ENCODE measurements at regions not wholly inside any gene's neighbourhood (a gene's known extent, or its start where the extent isn't known, plus 50 kb on each side); places are given as distances from the start of the nearest gene placed in this dataset.

DNA sequence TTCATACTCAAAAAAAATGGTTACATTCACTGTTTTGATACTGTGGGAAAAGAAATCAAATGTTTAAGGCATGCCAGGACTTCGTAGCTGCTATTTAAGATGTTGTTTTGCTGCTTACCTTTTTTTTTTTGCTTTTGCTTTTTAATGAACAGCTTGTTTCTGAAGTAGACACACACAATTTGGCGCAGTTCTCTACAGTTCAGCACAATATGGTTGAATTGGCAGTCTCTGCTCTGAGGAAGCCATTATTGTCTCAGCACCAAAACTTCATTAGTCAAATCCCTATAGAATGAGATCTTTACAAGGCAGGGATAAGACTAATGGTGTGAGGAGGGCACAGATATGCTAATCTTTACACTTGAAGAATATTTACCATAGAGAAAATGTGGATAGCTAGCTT lies 197.6 kb downstream of the SLITRK5 start:
- FAIRE-seq, result no peak
- no peak for DNase-seq (ENCODE audit: extremely low spot score, insufficient read length, low read depth)

DNA sequence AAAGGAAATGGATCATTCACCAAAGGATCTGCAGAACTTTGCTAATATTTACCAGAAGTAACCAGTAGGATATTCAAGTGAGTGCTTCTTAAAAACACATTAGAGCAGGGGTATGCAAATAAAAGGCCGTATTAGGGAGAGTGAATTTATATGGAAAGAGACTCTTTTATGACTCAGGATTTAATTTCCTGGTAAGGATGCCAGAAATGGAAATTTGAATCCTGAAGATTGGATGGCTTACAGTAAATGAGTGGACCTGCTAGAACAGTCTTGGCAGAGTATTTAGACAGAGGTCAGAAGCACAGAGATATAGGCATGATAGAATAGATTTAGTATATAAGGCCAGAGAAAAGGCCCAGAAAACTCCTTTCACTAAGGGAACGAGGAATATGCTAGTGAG lies 201.6 kb downstream of the SLITRK5 start:
- DNase-seq (ENCODE audit: extremely low spot score, insufficient read length, low read depth), result no peak
- no peak for FAIRE-seq

DNA sequence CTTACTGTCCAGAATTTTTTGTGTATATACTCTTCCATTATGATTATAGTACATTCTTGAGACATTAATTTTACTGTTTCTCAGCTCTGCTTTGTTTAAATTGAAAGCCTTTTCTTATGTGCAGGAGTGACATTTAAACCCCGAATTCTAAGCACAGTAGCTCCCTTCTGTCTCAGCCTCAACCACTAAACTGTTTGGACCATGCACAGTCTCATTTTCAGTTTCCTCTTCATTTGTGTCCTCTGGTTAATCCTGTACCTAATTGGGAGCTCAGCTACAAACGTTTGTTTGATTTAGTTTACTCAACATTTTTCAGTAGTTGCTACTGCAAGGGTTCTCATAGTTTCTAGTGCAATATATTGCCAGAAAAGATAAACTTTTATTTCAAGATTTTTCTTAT lies 206.3 kb downstream of the SLITRK5 start:
- no peak for FAIRE-seq

DNA sequence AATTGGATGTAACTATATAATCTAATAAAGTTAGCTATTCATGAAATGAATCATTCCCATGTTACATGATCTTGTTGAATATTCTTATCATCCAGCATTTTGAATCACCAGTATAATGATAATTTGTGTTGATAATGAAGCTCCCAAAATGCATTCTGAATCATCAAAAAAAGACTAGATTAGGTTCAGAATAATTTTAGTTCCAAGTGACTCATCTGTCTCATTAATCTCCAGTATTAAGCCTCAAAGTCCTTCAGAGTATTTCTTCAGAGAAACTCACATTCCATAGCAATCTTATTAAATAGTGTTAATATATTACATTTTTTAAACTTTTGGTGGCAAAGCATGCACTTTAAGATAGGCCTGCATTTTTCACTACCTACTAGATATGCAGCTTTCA lies 207.5 kb downstream of the SLITRK5 start:
- FAIRE-seq (no peak), DNase-seq (ENCODE audit: extremely low spot score, insufficient read length, low read depth) (no peak)

More for the DNA sequence above, 206.3 kb downstream of the SLITRK5 start:
- no peak for DNase-seq (ENCODE audit: extremely low spot score, insufficient read length, low read depth)

DNA sequence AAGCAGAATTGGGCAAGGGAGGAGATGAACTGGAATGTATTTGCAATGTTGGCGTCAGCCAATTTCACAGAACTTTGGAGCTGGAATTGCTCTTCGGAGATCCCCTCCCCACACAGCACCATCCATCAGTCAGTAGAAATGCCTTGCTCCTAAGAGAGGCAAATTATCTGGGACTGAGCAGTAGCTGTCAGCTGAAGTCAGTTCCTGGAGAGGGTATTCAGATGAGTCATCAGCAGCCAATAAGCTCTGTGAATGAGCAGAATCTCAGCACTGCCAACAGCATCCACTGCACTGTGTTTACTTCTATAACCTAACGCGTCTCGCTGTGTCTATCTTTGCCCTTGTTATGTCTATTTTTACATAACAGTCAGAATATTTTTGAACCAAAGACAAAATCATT lies 213.7 kb downstream of the SLITRK5 start:
- no peak for FAIRE-seq
- DNase-seq (ENCODE audit: extremely low spot score, insufficient read length, low read depth), result no peak

DNA sequence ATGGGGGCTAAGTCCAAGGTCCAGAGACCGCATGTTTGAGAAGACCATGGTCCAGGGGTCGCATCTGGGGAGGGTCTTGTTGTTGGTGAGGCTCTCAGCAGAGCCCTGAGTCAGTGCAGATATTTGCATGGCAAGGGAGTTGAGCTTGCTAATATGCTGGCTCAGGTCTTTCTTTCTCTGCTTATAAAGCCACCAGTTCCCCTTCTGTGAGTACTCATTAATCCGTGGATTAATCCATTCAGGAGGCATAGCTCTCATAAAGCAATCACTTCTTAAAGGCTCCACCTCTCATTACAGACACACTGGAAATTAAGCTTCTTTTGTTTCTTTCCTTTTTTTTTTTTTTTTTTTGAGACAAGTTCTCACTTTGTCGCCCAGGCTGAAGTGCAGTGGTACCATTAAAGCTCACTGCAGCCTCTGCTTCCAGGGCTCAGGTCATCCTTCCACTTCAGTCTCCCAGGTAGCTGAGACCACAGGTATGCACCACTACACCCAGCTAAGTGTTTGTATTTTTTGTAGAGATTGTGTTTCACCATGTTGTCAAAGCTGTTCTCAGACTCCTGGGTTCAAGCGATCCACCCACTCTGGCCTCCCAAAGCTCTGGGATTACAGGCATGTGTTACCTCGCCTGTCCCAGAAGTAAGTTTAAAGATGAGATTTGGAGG lies 216.4 kb downstream of the SLITRK5 start:
- FAIRE-seq (no peak), DNase-seq (ENCODE audit: extremely low spot score, insufficient read length, low read depth) (no peak)

DNA sequence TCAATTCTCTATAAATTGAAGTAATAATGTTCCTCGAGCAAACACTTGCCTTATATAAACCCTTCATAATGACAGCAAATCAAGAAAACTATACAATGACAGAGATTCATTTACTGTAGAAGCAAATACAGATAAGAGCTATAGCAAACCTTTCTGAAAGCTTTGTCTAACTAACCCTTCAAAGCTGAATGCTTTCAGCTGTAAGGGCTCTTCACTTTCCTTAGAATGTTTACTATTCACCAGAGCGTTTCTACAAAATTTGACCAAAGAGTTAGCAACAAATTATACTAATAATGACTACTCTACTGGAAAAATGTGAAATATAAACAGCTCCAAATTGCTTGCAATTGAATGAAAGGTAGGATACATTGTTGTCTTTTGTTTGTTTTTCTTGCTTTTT lies 218.1 kb downstream of the SLITRK5 start:
- DNase-seq (ENCODE audit: extremely low spot score, insufficient read length, low read depth), result no peak
- no peak for FAIRE-seq

DNA sequence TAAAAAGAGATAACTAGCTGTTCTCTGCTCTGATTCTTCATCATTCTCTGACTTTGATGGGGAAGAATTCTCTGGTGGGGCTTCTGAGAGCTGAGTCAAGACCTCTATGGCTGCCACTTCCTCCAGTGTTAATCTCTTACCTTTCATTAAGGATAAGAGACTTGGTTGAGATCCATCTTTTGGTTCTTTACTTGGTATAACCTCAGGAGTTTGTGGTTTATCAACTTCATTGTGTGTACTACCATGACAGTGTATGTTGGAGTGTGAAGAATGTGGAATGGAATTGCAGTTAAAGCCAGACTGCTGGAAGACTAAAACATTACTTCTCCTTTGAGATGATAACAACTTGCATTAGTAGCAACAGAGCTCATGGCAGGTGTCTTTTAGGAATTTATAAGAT lies 222.0 kb downstream of the SLITRK5 start:
- FAIRE-seq (no peak), DNase-seq (ENCODE audit: extremely low spot score, insufficient read length, low read depth) (no peak)

DNA sequence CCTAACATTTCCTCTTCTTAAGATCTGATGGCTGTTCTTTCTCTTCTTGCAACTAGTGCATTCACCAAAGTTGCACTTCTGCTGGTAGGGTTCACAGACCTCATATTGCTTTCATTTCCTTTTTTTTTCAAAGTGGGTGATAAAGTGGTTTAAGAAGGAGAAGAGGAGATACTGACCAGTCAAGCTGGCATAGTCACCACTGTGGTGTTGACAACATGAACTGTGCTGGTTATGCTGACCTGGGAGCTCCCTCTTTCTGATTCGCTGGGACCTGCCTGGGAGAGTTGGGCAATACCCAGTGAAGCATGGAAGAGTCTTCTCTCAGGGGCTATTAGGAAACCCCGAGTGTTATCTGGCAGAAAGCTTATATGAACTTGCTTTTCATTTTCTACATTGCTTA lies 222.9 kb downstream of the SLITRK5 start:
- FAIRE-seq (no peak), DNase-seq (ENCODE audit: extremely low spot score, insufficient read length, low read depth) (no peak)

DNA sequence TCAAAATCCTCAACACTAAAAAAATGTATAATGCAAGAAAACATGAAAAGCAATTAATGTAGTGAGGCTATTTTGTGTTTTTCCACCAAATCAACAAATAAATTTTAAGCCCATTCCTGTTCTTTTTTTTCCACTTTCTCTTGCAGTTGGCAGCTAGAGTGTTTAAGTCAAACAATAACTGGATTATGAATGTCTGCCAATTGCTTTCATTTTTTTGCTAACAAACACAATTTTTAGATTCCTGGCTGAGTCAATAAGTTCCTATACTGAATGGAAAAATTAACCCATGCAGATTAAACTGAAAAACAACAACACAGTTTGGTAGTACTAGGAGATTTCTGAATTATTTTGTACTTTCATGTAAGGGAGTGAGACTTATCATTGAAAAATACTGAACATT lies 232.4 kb downstream of the SLITRK5 start:
- FAIRE-seq, result no peak
- DNase-seq (ENCODE audit: extremely low spot score, insufficient read length, low read depth), result no peak

DNA sequence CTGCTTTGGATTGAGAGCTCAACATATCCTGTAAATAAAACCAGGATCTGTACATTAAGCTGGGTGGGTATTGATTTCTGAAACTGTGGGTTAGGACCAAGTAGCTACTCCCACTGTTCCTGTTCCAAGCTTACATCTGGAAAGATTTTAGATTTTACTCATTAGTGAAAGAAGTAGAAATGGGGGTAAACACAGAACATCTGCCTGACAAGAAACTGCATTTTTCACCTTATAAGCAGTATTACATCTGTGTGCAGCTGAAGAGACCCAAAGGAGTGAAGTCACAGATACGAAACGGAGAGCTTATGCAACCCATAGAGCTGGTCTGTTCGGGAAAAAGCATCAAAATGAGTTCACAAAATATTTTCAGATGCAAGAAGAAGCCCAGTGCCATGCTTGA lies 235.2 kb downstream of the SLITRK5 start:
- DNase-seq (ENCODE audit: extremely low spot score, insufficient read length, low read depth) (no peak), FAIRE-seq (no peak)

DNA sequence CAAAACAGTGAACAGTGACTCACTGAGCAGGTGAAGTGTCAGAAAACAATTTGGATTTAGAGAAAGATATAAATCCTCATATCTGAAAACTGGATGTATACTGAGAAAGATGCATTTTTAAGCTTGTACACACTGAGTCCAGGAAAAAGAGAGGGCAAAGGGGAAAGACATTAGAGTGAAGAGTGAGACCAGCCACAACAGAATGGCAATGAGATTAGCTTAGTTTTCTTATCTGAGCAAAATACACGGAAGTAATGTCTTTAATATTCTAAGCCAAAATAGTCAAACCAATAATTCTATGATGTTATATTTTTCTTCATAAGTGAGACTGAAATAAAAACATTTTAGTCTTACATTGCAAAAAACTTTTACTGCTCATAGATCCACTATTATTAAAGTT lies 236.0 kb downstream of the SLITRK5 start:
- DNase-seq (ENCODE audit: extremely low spot score, insufficient read length, low read depth) (no peak), FAIRE-seq (no peak)

DNA sequence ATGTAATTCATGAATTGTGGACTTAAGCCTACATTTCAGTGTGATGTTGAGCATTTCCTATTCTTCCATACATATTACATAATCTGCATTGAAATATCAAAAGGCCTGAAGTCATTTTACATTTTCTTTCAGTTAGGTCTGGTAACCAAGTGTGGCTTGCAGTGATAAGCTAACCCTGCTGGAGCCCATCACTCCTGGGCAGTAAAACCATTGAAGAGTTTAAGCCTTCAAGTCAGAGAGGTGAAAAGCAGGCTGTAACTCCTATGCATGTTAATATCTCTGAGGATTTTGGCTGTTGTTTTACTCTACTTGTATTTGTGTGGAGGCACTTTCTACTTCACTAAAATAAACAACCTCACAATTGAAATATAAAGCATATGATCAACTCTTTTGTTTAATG lies 248.8 kb downstream of the SLITRK5 start:
- DNase-seq (ENCODE audit: extremely low spot score, insufficient read length, low read depth) (no peak), FAIRE-seq (no peak)

DNA sequence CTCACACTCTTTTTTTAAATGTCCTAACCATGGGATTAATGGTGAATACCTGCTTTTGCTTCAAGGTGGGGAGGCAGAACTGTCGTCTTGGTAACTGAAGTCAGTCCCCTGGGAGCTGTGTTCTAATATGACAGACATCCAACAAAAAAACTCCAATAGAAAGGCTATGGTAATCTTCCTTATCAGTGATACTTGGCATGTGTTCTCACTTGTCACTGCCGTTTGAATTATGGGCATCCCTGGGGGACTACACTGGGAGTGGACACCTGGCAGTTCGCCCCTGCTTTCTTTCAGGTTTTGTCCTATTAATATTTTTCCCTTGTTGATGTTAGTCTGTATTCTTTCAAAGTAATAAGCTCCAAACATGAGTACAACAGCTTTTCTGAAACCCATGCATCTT lies 252.6 kb downstream of the SLITRK5 start:
- FAIRE-seq (no peak), DNase-seq (ENCODE audit: extremely low spot score, insufficient read length, low read depth) (no peak)

DNA sequence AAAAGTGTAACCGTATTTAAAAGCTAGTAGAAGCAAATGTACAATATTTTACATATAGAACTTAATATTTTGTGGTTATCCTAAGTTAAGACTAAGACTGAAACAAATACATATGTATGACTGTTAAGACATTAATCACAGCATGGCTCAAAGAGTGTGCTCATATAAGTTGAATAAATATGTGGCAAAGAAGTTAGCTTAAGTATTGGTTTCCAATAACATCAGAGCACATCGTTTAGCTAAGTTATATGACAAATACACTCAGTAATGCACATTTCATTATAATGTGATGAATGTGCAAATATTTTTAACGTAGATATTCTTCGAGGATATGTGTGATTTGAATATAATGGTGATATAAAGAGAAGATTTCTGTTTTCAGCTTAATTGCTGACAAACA lies 253.8 kb downstream of the SLITRK5 start:
- no peak for FAIRE-seq

DNA sequence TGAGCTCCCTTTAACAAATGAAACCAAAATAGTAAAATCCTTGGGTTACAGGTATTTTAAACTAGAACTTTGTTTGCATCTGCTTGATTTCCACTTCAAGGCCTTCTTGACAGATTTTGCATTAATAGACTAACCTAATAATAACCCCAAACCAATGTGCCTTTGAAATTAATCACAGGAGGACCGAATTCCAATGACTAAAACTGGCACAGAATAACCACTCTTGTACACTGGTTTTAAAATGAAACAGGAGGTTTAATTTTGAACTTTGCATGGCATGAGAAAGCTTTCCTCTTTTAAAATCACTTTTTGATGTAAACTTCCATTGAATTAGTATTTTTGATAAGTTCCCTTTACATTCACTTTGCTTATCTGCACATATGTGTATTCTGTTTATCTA lies 269.6 kb downstream of the SLITRK5 start:
- FAIRE-seq (no peak), DNase-seq (ENCODE audit: extremely low spot score, insufficient read length, low read depth) (no peak)

More for the DNA sequence above, 253.8 kb downstream of the SLITRK5 start:
- DNase-seq (ENCODE audit: extremely low spot score, insufficient read length, low read depth), result no peak

DNA sequence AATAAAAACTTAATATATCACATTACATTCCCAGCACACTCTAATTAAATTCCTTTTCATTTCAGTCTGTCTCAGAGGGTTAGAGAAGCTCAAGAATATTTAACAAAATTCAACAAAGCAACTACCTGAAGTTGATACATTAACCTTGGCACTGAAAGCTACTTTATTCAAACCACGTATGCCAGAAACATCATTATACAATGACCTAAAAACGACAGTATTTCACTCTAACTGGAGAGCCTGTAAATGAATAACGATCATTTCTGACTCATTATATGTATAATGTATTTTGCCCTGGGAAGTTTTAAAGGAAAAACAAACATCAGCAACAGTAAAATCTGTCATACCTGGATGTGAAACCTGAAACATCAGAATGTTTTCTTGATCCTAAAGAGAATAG lies 270.1 kb downstream of the SLITRK5 start:
- no peak for FAIRE-seq
- DNase-seq (ENCODE audit: extremely low spot score, insufficient read length, low read depth), result no peak

DNA sequence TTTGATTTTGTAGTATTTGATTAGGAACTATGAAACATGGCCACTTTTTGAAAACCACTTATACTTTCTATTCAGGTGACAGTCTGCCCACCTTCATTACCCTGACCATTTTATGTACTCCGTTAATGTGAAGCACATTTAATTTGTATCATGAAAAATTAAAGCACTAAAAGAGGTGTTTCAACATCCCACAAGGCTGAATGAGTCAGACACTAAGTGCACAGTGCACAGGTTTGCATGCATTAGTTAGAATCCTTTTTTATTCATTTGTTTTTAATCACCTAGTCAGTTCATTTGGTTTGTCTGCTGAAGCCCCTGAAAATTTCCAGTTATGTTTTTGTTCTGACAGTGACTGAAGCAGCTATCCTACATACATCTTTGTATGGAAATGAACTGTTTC lies 271.0 kb downstream of the SLITRK5 start:
- DNase-seq (ENCODE audit: extremely low spot score, insufficient read length, low read depth) (no peak), FAIRE-seq (no peak)

DNA sequence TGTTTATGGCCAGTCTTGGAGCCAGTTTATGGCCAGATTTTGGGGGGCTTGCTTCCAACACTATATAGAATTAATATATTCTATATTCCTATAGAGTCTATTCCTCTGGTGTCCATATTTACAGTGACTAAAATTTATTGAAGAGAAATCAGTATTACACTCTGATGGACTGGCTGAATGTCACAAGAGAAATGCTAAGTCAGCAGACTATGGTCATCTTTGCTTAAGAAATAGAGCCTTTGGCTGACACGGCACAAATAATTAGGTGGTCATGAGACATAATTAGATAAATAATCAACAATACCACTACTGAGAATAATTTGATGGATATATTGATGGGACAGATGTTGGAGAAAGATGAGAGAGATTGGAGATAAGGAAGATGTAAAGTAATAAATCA lies 272.9 kb downstream of the SLITRK5 start:
- DNase-seq (ENCODE audit: extremely low spot score, insufficient read length, low read depth), result no peak
- FAIRE-seq, result no peak

DNA sequence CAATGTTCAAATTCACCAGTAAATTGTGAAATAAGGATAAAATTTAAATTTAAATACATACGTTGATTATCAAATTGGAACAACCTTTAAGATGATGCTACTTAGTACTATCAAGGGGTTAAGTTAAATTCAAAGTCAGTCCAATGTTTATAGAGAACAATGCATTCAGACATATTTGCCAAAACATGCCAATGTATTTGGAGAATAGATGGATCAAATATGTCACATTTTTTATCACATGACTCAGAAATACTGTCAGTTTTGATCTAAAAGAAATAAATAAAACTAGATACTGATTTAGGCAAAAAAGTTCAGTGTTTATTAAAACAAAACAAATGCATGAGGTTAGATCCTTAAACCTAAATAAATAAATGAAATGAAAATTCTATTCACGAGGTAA lies 281.2 kb downstream of the SLITRK5 start:
- FAIRE-seq, result no peak
- no peak for DNase-seq (ENCODE audit: extremely low spot score, insufficient read length, low read depth)

DNA sequence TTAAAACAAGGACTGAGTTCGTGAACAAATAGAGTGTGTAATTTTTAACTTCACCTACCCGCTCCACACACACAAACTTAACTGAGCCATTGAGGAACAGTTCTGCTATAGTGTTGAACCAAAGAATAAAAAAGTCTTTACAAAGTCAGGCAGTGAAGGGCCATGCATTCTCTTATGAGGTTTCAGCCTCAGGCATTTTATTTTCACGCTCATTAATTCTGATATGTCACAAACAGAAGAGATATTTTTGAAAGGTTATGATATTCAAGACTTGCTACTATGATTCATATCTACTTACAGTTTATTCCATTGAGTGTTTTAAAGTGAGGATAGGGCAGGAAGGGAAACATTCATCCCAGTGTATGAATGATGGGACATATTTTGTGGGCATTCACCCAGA lies 282.2 kb downstream of the SLITRK5 start:
- no peak for FAIRE-seq
- DNase-seq (ENCODE audit: extremely low spot score, insufficient read length, low read depth), result no peak

DNA sequence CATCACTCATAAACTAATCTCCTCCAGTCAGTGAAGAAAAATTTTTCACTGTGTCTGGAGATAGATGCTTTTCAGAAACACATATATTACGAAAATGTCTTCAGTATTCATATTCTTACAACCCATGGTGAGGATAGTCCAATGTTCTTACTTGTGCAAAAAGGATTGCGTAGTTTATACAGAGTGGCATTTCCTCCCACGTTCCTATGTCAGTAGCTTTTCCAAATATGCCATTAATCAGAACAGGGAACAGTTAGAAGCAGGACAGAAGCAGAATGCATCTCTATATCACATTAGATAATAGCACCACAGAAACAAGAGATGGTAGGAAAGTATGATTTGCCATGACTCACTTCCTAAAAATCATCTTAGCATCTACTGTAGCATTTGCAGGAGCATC lies 282.9 kb downstream of the SLITRK5 start:
- DNase-seq (ENCODE audit: extremely low spot score, insufficient read length, low read depth) (no peak), FAIRE-seq (no peak)

DNA sequence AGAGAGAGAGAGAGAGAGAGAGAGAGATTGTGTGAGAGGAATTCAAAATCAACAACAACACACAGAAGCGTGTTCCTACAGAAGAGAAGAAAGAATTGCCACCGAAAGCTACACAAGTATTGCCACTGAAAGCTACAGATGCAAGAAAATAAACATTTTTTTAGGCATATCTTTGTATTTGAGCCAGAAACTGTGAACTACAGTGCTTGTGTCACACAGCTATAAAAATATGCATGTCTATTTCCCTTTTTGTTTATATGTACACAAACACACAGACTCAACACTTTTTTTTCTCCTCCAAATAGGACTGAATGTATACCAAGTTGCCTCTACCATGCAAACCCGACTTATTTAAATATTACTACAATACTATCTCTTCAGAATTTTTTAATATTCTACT lies 290.4 kb downstream of the SLITRK5 start:
- DNase-seq (ENCODE audit: extremely low spot score, insufficient read length, low read depth), result no peak
- no peak for FAIRE-seq

All from GM18507 (cell line).